B cell (primary cell): ENCODE measurements at regions not wholly inside any gene's neighbourhood (a gene's known extent, or its start where the extent isn't known, plus 50 kb on each side); places are given as distances from the start of the nearest gene placed in this dataset.

Experiments used
- ATAC-seq: fragments of 200-7000 bp; cut with Tn5 transposase; one replicate; pipeline ENCODE4 v1.10.0; 2021; ENCODE audit warnings: low read depth, mild to moderate bottlenecking, moderate number of reproducible peaks, moderate library complexity
- CTCF ChIA-PET: fragments of 350-600 bp; sonication (Branson Sonifier 250); formaldehyde crosslinking; loops from one replicate; lab custom pipeline; 2021; ENCODE audit warnings: antibody characterized with exemption, inconsistent platforms; lab: Charles Lee
- POLR2A ChIA-PET: fragments of 350-600 bp; sonication (Branson Sonifier 250); formaldehyde crosslinking; loops from one replicate; lab custom pipeline; 2021; ENCODE audit warnings: antibody characterized with exemption; lab: Charles Lee
- DNase-seq: peaks from one replicate; pipeline ENCODE4 v3.0.0; 2013
- H2AFZ ChIP-seq: 2 replicates; pipeline ENCODE4 v1.6.1; 2012; ENCODE audit warnings: mild to moderate bottlenecking, low read depth, low read length; ENCODE audit not compliant: insufficient read depth, poor library complexity, severe bottlenecking
- H3K27ac ChIP-seq, 2 donors: 1 replicate in 1 of 2; 2 replicates in 1 of 2; pipeline ENCODE4 v1.5.1; 2012 to 2013; ENCODE audit warnings: low read length in 2 of 2, mild to moderate bottlenecking in 2 of 2, moderate library complexity in 1 of 2
- H3K27me3 ChIP-seq, 4 experiments: fragments of 200-600 bp in 1 of 4; sonication (generic) in 1 of 4; replicated peaks in 1 of 4; 1 replicate in 2 of 4; 2 replicates in 2 of 4; pipeline versions ENCODE4 v1.6.1 to v1.7.0; 2013 to 2016; ENCODE audit warnings: low read length in 3 of 4, mild to moderate bottlenecking in 2 of 4, mixed read lengths in 1 of 4, moderate library complexity in 1 of 4; ENCODE audit not compliant: insufficient read depth in 4 of 4, control insufficient read depth in 3 of 4; ENCODE audit errors: control extremely low read depth in 1 of 4
- H3K36me3 ChIP-seq, 2 experiments: replicated peaks in 1 of 2; 1 replicate in 1 of 2; 2 replicates in 1 of 2; pipeline versions ENCODE4 v1.6.1 to v1.7.1; 2013; ENCODE audit warnings: low read length in 1 of 2; ENCODE audit not compliant: insufficient read depth in 2 of 2, control insufficient read depth in 1 of 2; ENCODE audit errors: control extremely low read depth in 1 of 2, extremely low read depth in 1 of 2
- H3K4me1 ChIP-seq, 2 donors: fragments of 200-600 bp in 1 of 2; sonication (generic) in 1 of 2; 1 replicate in 1 of 2; 2 replicates in 1 of 2; pipeline versions ENCODE4 v1.5.1 to v1.6.1; 2013 to 2017; ENCODE audit warnings: low read length in 2 of 2; ENCODE audit not compliant: control insufficient read depth in 2 of 2, insufficient read depth in 2 of 2
- H3K4me2 ChIP-seq: replicated peaks from 2 replicates; pipeline ENCODE3; 2012; ENCODE audit warnings: mild to moderate bottlenecking, low read depth, low read length; ENCODE audit not compliant: poor library complexity, severe bottlenecking
- H3K4me3 ChIP-seq, 5 experiments: fragments of 200-600 bp in 1 of 5; sonication (generic) in 1 of 5; 1 replicate in 3 of 5; 2 replicates in 2 of 5; pipeline versions ENCODE4 v1.5.1 to v1.7.0; 2011 to 2016; ENCODE audit warnings: low read length in 4 of 5, mild to moderate bottlenecking in 4 of 5, low read depth in 2 of 5, control low read depth in 1 of 5, moderate library complexity in 1 of 5; ENCODE audit not compliant: insufficient read depth in 1 of 5; ENCODE audit errors: control extremely low read depth in 1 of 5, extremely low read depth in 1 of 5
- H3K79me2 ChIP-seq: fragments of 200-600 bp; sonication (generic); one replicate; pipeline ENCODE4 v1.6.0; 2016; ENCODE audit warnings: low read length; ENCODE audit not compliant: control insufficient read depth, insufficient read depth
- H3K9ac ChIP-seq: fragments of 200-600 bp; sonication (generic); 2 replicates; pipeline ENCODE4 v1.6.1; 2017; ENCODE audit warnings: mild to moderate bottlenecking, low read length, moderate library complexity
- H3K9me3 ChIP-seq, 3 donors: one replicate each; pipeline versions ENCODE4 v1.6.1 to v1.7.1; 2013; ENCODE audit warnings: low read length in 2 of 3; ENCODE audit not compliant: control insufficient read depth in 2 of 3, insufficient read depth in 1 of 3; ENCODE audit errors: control extremely low read depth in 1 of 3
- H4K20me1 ChIP-seq: 2 replicates; pipeline ENCODE4 v1.6.0; 2012; ENCODE audit warnings: mild to moderate bottlenecking, low read length; ENCODE audit not compliant: insufficient read depth, control insufficient read depth, poor library complexity, severe bottlenecking
- H3K27ac Mint-ChIP-seq: one replicate; pipeline ENCODE4 v1.8.0; 2021; ENCODE audit warnings: mixed read lengths
- H3K27me3 Mint-ChIP-seq: one replicate; pipeline ENCODE4 v1.8.0; 2021; ENCODE audit warnings: mixed read lengths
- H3K4me1 Mint-ChIP-seq: one replicate; pipeline ENCODE4 v1.8.0; 2021; ENCODE audit warnings: mixed read lengths
- H3K4me3 Mint-ChIP-seq: one replicate; pipeline ENCODE4 v1.8.0; 2021; ENCODE audit warnings: mixed read lengths
- H3K9me3 Mint-ChIP-seq: one replicate; pipeline ENCODE4 v1.8.0; 2022; ENCODE audit warnings: mixed read lengths; ENCODE audit not compliant: insufficient read depth
- CTCF ChIP-seq: fragments of 200-600 bp; IDR thresholded peaks from one replicate; pipeline ENCODE4 v1.8.0; 2022; ENCODE audit warnings: antibody characterized with exemption, mild to moderate bottlenecking
- EZH2 ChIP-seq: IDR thresholded peaks from 2 replicates; pipeline ENCODE4 v1.6.1; 2012; ENCODE audit warnings: borderline replicate concordance, low read depth, mild to moderate bottlenecking, moderate library complexity, low read length; ENCODE audit not compliant: insufficient read depth, poor library complexity, severe bottlenecking
- WGBS: methylation state at CpG from one replicate; pipeline ENCODE4 v1.1.5; 2013; ENCODE audit warnings: missing lambda C conversion rate; ENCODE audit not compliant: insufficient coverage; 5-methylcytosine and 5-hydroxymethylcytosine counted together
- intact Hi-C: fragments of 100-400 bp; cut with micrococcal nuclease; formaldehyde crosslinking; loops from one replicate; pipeline ENCODE4 v1.10.0; 2022

GRCh38 chr2:182482511-182482910 lies 55.7 kb upstream of the PDE1A start:
- no peaks in the 10 kb centered on the region for H3K27me3 Mint-ChIP-seq

GRCh38 chr2:182496596-182496995 lies 69.8 kb upstream of the PDE1A start:
- ChIA-PET POLR2A (no interaction called here), CTCF (no interaction called here)
- no peak for ATAC-seq
- no peaks in the 10 kb centered on the region for H3K27me3 Mint-ChIP-seq
- TF ChIP-seq CTCF (no peak), EZH2 (no peak)
- Histone ChIP-seq H3K9me3 (no peaks in the 10 kb centered on the region), H3K79me2 (no peaks in the 10 kb centered on the region), H3K36me3 (no peaks in the 10 kb centered on the region), H2AFZ (no peak overlapping the region), H3K4me1 (no peaks in the 10 kb centered on the region), H3K4me2 (no peak overlapping the region), H3K9ac (no peak overlapping the region), H4K20me1 (no peaks in the 10 kb centered on the region), H3K27me3 (no peaks in the 10 kb centered on the region), H3K4me3 (no peak overlapping the region), H3K27ac (no peak overlapping the region)
- H3K4me3 Mint-ChIP-seq, result no peak overlapping the region
- no peak for DNase-seq
- no peak overlapping the region for H3K27ac Mint-ChIP-seq
- no peaks in the 10 kb centered on the region for H3K9me3 Mint-ChIP-seq
- H3K4me1 Mint-ChIP-seq, result no peaks in the 10 kb centered on the region
- 100% methylated on average over 1 of the region's 2 CpGs for WGBS
- intact Hi-C loops, result no loop called here

More at GRCh38 chr2:182482511-182482910, 55.7 kb upstream of the PDE1A start:
- Histone ChIP-seq H3K27me3 (no peaks in the 10 kb centered on the region), H3K4me2 (no peak overlapping the region), H3K9ac (no peak overlapping the region), H3K79me2 (no peaks in the 10 kb centered on the region), H3K4me1 (no peaks in the 10 kb centered on the region), H3K9me3 (no peaks in the 10 kb centered on the region), H3K27ac (no peak overlapping the region), H2AFZ (no peak overlapping the region), H3K36me3 (no peaks in the 10 kb centered on the region), H3K4me3 (no peak overlapping the region), H4K20me1 (no peaks in the 10 kb centered on the region)
- TF ChIP-seq CTCF (no peak), EZH2 (no peak)
- H3K9me3 Mint-ChIP-seq, result no peaks in the 10 kb centered on the region
- H3K4me3 Mint-ChIP-seq, result no peak overlapping the region
- no peaks in the 10 kb centered on the region for H3K4me1 Mint-ChIP-seq
- WGBS, result 79% methylated on average over 2 of the region's 2 CpGs
- no peak overlapping the region for H3K27ac Mint-ChIP-seq
- POLR2A ChIA-PET, result no interaction called here
- CTCF ChIA-PET, result no interaction called here
- ATAC-seq (no peak), DNase-seq (no peak)
- intact Hi-C loops, result no loop called here
